GM12872 (cell line): ENCODE measurements at regions not wholly inside any gene's neighbourhood (a gene's known extent, or its start where the extent isn't known, plus 50 kb on each side); places are given as distances from the start of the nearest gene placed in this dataset.

Source experiments
- CTCF ChIP-seq: IDR thresholded peaks from 3 replicates; pipeline ENCODE4 v1.5.1; 2011; ENCODE audit warnings: low read depth, mild to moderate bottlenecking, low read length, moderate library complexity; ENCODE audit not compliant: insufficient read depth

- no peak for TF ChIP-seq CTCF
Observed at GRCh38 chr2:146537477-146537876, 1307.4 kb upstream of the ACVR2A start.

GRCh38 chr2:146532509-146533147, 1312.2 kb upstream of the ACVR2A start:
- TF ChIP-seq CTCF: no peak

GRCh38 chr2:146532009-146532408, 1312.8 kb upstream of the ACVR2A start:
- TF ChIP-seq CTCF: no peak

GRCh38 chr2:146530886-146531285, 1313.9 kb upstream of the ACVR2A start:
- TF ChIP-seq CTCF: no peak

- TF ChIP-seq CTCF: no peak
Observed at GRCh38 chr2:146527166-146527565, 1317.7 kb upstream of the ACVR2A start.

GRCh38 chr2:146523196-146523595, 1321.6 kb upstream of the ACVR2A start:
- no peak for TF ChIP-seq CTCF

- TF ChIP-seq CTCF: no peak
Observed at GRCh38 chr2:146506851-146507250, 1338.0 kb upstream of the ACVR2A start.
